ENCODE measurements at regions not wholly inside any gene's neighbourhood (a gene's known extent, or its start where the extent isn't known, plus 50 kb on each side); places are given as distances from the start of the nearest gene placed in this dataset.

GRCh38 chr11:104817973-104818372 is 80.3 kb downstream of the CASP12 start:
- TF ChIP-seq, protein P1, sequence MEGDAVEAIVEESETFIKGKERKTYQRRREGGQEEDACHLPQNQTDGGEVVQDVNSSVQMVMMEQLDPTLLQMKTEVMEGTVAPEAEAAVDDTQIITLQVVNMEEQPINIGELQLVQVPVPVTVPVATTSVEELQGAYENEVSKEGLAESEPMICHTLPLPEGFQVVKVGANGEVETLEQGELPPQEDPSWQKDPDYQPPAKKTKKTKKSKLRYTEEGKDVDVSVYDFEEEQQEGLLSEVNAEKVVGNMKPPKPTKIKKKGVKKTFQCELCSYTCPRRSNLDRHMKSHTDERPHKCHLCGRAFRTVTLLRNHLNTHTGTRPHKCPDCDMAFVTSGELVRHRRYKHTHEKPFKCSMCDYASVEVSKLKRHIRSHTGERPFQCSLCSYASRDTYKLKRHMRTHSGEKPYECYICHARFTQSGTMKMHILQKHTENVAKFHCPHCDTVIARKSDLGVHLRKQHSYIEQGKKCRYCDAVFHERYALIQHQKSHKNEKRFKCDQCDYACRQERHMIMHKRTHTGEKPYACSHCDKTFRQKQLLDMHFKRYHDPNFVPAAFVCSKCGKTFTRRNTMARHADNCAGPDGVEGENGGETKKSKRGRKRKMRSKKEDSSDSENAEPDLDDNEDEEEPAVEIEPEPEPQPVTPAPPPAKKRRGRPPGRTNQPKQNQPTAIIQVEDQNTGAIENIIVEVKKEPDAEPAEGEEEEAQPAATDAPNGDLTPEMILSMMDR (IDR thresholded peaks at IDR 0.05; ENCODE audit: control extremely low read depth in 1 of 3, insufficient read depth in 1 of 3, low read depth in 1 of 3, low read length in 3 of 3), result no peak
- TF ChIP-seq, protein P2, sequence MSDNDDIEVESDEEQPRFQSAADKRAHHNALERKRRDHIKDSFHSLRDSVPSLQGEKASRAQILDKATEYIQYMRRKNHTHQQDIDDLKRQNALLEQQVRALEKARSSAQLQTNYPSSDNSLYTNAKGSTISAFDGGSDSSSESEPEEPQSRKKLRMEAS (IDR thresholded peaks at IDR 0.05), result no peak
- TF ChIP-seq ZNF274 (IDR thresholded peaks at IDR 0.05; ENCODE audit: borderline replicate concordance, extremely low read depth, low read length) (no peak), POLR2A (IDR thresholded peaks at IDR 0.05; ENCODE audit: control extremely low read depth in 1 of 2, low read depth in 2 of 2, low read length in 2 of 2) (no peak), POLR2AphosphoS5 (IDR thresholded peaks at IDR 0.05; ENCODE audit: low read depth, low read length) (no peak), GABPA (IDR thresholded peaks at IDR 0.05; ENCODE audit: borderline replicate concordance, insufficient read depth, low read length) (no peak), BCL11A (IDR thresholded peaks at IDR 0.05; ENCODE audit: low read depth in 2 of 2, low read length in 2 of 2) (no peak), GTF2F1 (IDR thresholded peaks at IDR 0.05; ENCODE audit: borderline replicate concordance, low read depth, low read length) (no peak), NRF1 (IDR thresholded peaks at IDR 0.05; ENCODE audit: low read depth, low read length) (no peak), RAD21 (IDR thresholded peaks at IDR 0.05 in 1 of 2, conservative IDR thresholded peaks at IDR 0.05 in 1 of 2; ENCODE audit: low read depth in 2 of 2, low read length in 2 of 2) (no peak), KDM5A (IDR thresholded peaks at IDR 0.05; ENCODE audit: low read length) (no peak), EZH2 (IDR thresholded peaks at IDR 0.05; ENCODE audit: low read depth, low read length, severe bottlenecking) (no peak), TAF1 (IDR thresholded peaks at IDR 0.05; ENCODE audit: low read depth, low read length) (no peak)

Measured in H1 (cell line).